ENCODE measurements at regions not wholly inside any gene's neighbourhood (a gene's known extent, or its start where the extent isn't known, plus 50 kb on each side); places are given as distances from the start of the nearest gene placed in this dataset.

Small RNAs in the stretch of these regions (small RNA-seq; reads per million reads assigned to genes)
- 0 reads per million in 4 donors for gene RNU6-462P

All from transverse colon (tissue), 4 donors.